DOHH2 (cell line): ENCODE measurements at regions not wholly inside any gene's neighbourhood (a gene's known extent, or its start where the extent isn't known, plus 50 kb on each side); places are given as distances from the start of the nearest gene placed in this dataset.

Source experiments
- H3F3A ChIP-seq: fragments of 200-600 bp; sonication (generic), shearing (Covaris generic); 2 replicates; pipeline ENCODE4 v1.6.0; 2016; ENCODE audit warnings: antibody characterized with exemption, mild to moderate bottlenecking; ENCODE audit not compliant: control insufficient read depth, insufficient read depth
- H3K27ac ChIP-seq: fragments of 200-600 bp; sonication (generic); 2 replicates; pipeline ENCODE4 v1.5.1; 2014; ENCODE audit warnings: low read depth, mild to moderate bottlenecking, low read length, moderate library complexity
- H3K27me3 ChIP-seq: fragments of 200-600 bp; sonication (generic); 2 replicates; pipeline ENCODE4 v1.6.1; 2014; ENCODE audit warnings: mild to moderate bottlenecking, low read length, mixed read lengths; ENCODE audit not compliant: control insufficient read depth
- H3K36me3 ChIP-seq: fragments of 200-600 bp; sonication (generic); 2 replicates; pipeline ENCODE4 v1.6.1; 2014; ENCODE audit warnings: mild to moderate bottlenecking, low read length, moderate library complexity, mixed read lengths; ENCODE audit not compliant: control insufficient read depth
- H3K4me1 ChIP-seq: fragments of 200-600 bp; sonication (generic); 2 replicates; pipeline ENCODE4 v1.6.1; 2014; ENCODE audit warnings: mild to moderate bottlenecking, low read length, mixed read lengths; ENCODE audit not compliant: control insufficient read depth
- H3K4me2 ChIP-seq: fragments of 200-600 bp; sonication (generic); 2 replicates; pipeline ENCODE4 v1.6.0; 2014; ENCODE audit warnings: mild to moderate bottlenecking, low read length, moderate library complexity
- H3K4me3 ChIP-seq: fragments of 200-600 bp; sonication (generic); 2 replicates; pipeline ENCODE4 v1.5.1; 2014; ENCODE audit warnings: mild to moderate bottlenecking, low read length, mixed read lengths
- H3K79me2 ChIP-seq: fragments of 200-600 bp; sonication (generic); 2 replicates; pipeline ENCODE4 v1.6.1; 2014; ENCODE audit warnings: mild to moderate bottlenecking, low read length, mixed read lengths; ENCODE audit not compliant: control insufficient read depth
- H3K9me2 ChIP-seq: fragments of 200-600 bp; sonication (generic); replicated peaks from 2 replicates; pipeline ENCODE4 v1.6.1; 2014; ENCODE audit warnings: mild to moderate bottlenecking, low read length, mixed read lengths; ENCODE audit not compliant: control insufficient read depth
- H3K9me3 ChIP-seq: fragments of 200-600 bp; sonication (generic); 2 replicates; pipeline ENCODE4 v1.6.1; 2014; ENCODE audit warnings: antibody characterized with exemption, low read length, mixed read lengths; ENCODE audit not compliant: control insufficient read depth, insufficient read depth
- H4K20me1 ChIP-seq: fragments of 200-600 bp; sonication (generic); 2 replicates; pipeline ENCODE4 v1.6.0; 2014; ENCODE audit warnings: low read depth, mild to moderate bottlenecking, antibody characterized with exemption, low read length, moderate library complexity; ENCODE audit not compliant: control insufficient read depth, insufficient read depth
- EZH2phosphoT487 ChIP-seq: fragments of 200-600 bp; sonication (generic); IDR thresholded peaks from 2 replicates; pipeline ENCODE4 v1.6.1; 2017; ENCODE audit warnings: borderline replicate concordance, mild to moderate bottlenecking, antibody characterized with exemption, low read length, moderate library complexity, mixed read lengths
- TF ChIP-seq, protein P1 (sequence below): fragments of 200-600 bp; sonication (generic); IDR thresholded peaks from one replicate; pipeline ENCODE4 v1.5.1; 2014; ENCODE audit warnings: antibody characterized with exemption, mild to moderate bottlenecking, low read depth, low read length; ENCODE audit not compliant: poor library complexity, severe bottlenecking

DNA sequence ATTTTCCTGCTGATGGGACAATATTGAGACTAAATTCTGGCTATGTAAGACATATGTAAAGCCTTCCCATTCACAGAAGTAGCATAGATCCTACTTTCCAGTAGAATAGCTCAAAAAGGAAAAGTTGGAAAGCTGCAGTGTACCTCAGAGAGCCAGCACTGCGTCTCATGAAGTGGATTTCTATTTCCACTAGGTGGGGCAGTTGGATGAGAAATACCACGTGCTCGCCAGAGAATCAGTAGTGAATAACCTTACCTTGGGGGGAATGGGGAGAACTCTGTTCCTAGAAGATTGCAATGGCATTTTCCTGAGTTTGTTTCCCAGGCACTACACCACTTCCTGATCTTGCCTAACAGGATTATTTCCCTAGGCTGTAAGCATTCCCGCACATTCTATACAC is 907.1 kb downstream of the FSTL5 start:
- H3K36me3 ChIP-seq, result no peaks in the 10 kb centered on the region
- H3K79me2 ChIP-seq, result no peaks in the 10 kb centered on the region
- TF ChIP-seq EZH2phosphoT487, result no peak
- TF ChIP-seq, protein P1, sequence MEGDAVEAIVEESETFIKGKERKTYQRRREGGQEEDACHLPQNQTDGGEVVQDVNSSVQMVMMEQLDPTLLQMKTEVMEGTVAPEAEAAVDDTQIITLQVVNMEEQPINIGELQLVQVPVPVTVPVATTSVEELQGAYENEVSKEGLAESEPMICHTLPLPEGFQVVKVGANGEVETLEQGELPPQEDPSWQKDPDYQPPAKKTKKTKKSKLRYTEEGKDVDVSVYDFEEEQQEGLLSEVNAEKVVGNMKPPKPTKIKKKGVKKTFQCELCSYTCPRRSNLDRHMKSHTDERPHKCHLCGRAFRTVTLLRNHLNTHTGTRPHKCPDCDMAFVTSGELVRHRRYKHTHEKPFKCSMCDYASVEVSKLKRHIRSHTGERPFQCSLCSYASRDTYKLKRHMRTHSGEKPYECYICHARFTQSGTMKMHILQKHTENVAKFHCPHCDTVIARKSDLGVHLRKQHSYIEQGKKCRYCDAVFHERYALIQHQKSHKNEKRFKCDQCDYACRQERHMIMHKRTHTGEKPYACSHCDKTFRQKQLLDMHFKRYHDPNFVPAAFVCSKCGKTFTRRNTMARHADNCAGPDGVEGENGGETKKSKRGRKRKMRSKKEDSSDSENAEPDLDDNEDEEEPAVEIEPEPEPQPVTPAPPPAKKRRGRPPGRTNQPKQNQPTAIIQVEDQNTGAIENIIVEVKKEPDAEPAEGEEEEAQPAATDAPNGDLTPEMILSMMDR, result peak; percentile 33
- peaks cover 10% of the 10 kb centered on the region; the same call in 1 of the 2 replicates for H3K9me3 ChIP-seq
- H3K27ac ChIP-seq, result no peak overlapping the region
- H3K9me2 ChIP-seq, result no peaks in the 10 kb centered on the region
- H3K4me2 ChIP-seq, result no peak overlapping the region
- H3K27me3 ChIP-seq, result no peaks in the 10 kb centered on the region
- H3K4me1 ChIP-seq, result no peaks in the 10 kb centered on the region
- H4K20me1 ChIP-seq, result no peaks in the 10 kb centered on the region
- H3K4me3 ChIP-seq, result no peak overlapping the region
- H3F3A ChIP-seq, result no peaks in the 10 kb centered on the region

DNA sequence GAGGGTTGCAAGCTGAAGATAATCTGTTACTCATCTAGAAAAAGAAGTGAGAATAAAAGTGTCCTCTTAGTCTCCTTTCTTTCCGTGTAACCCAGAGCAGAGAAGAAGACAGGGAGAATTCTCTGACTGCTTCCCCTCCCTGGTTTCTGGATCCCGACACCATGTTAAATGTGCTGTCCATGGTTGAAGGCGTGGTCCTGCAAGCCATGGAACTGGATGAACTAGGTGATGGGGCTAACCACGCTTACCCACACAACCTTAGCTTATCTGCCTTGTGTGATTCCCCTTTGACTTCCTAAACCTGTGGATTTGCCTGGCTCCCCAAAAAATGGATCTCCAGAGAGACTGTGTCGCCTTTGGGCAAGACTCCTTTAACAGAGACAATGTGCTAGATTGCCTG is 907.6 kb downstream of the FSTL5 start:
- no peak overlapping the region for H3K27ac ChIP-seq
- no peaks in the 10 kb centered on the region for H3K27me3 ChIP-seq
- TF ChIP-seq, protein P1, result no peak
- no peak for TF ChIP-seq EZH2phosphoT487
- no peaks in the 10 kb centered on the region for H3K79me2 ChIP-seq
- no peaks in the 10 kb centered on the region for H3K9me2 ChIP-seq
- no peaks in the 10 kb centered on the region for H4K20me1 ChIP-seq
- H3K36me3 ChIP-seq, result no peaks in the 10 kb centered on the region
- no peaks in the 10 kb centered on the region for H3K4me1 ChIP-seq
- peaks cover 10% of the 10 kb centered on the region; the same call in 1 of the 2 replicates for H3K9me3 ChIP-seq
- no peaks in the 10 kb centered on the region for H3F3A ChIP-seq
- no peak overlapping the region for H3K4me3 ChIP-seq
- H3K4me2 ChIP-seq, result no peak overlapping the region

DNA sequence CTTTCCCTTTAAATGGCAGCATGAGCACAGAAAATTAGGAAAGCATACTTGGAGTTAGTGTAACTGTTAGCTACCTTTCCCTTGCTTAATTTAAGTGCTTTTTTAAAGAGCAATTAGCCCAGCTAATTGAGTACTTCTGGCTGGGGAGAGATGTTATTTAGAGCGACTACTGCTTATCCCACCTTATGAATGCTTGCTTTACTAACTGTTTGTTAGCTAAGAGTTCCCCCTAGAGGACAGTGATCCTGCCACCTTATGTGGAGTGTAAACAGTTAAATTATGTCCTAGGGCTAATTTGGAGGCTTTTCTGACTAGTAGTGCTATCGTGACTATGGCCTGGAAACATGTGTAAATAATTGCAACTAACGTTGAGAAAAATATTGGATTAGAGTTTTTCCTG is 909.4 kb downstream of the FSTL5 start:
- Histone ChIP-seq H4K20me1 (no peaks in the 10 kb centered on the region), H3K9me2 (no peaks in the 10 kb centered on the region), H3K4me2 (no peak overlapping the region), H3K4me1 (no peaks in the 10 kb centered on the region), H3K79me2 (no peaks in the 10 kb centered on the region), H3K36me3 (no peaks in the 10 kb centered on the region), H3F3A (no peaks in the 10 kb centered on the region), H3K27ac (no peak overlapping the region), H3K9me3 (peaks cover 14% of the 10 kb centered on the region; the same call in 1 of the 2 replicates), H3K27me3 (no peaks in the 10 kb centered on the region), H3K4me3 (no peak overlapping the region)
- TF ChIP-seq EZH2phosphoT487, result no peak
- TF ChIP-seq, protein P1, result no peak
